UCSD-AML1 (cell line): ENCODE measurements at regions not wholly inside any gene's neighbourhood (a gene's known extent, or its start where the extent isn't known, plus 50 kb on each side); places are given as distances from the start of the nearest gene placed in this dataset.

Experiments
- DNase-seq: peaks from one replicate; lab custom pipeline; 2025; ENCODE audit not compliant: unreplicated experiment; lab: John Stamatoyannopoulos, UW

DNA sequence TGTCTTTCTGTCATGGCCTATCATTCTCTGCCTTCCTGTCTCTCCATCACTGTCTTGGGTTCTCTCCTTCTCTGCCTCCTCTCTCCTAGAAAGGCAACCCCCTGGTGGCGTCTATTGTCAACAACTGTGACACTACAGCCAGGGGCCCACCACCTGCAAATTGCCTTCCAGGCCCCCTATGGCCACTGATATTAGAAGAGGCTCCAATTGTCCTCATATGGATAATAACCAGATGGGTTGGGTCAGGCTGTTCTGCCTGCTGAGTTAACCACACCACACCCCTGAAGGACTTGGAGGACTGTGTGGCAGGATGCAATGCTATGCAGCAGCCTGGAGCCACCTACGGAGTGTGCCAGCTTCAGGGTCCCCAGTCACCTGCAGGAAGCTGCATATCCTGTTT lies 665.0 kb downstream of the NTRK3 start:
- no peak for DNase-seq

DNA sequence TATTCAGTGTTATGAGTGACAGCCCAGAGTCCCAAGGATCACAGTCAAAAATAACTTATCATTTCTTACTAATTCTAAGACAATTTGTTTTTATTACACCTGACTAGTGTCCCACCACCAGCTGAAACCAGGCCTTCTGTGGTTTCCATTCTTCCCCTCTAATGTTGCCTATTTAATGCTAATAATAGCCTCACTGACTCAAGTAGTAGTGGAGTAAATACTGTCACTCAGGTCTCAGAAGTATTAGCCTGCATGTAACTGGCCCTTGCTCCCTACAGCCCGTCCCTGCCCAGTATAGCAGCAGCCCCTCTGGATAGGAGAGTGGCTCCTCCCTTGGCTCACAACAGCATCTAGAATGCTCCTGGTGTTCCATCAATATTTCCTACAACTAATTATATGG lies 665.5 kb downstream of the NTRK3 start:
- no peak for DNase-seq

DNA sequence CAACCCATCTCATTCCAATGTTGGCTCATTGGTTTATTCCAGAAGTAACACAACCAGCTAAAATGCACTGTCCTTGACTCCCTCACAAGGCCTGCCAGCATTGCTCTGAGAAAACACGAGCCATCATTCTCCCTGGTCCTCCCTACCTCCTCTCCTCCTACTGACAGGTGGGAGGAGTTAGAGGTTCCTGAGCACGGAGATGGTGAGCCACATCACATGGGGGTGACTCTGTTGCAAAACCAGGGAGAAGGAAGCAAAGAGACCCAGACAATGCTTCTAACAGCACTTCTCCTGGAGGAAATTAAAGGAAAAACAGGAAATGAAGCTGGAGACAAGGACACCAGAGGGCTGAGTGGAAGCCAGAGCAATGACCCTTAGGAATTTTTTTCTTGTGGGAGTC lies 667.4 kb downstream of the NTRK3 start:
- DNase-seq: no peak

DNA sequence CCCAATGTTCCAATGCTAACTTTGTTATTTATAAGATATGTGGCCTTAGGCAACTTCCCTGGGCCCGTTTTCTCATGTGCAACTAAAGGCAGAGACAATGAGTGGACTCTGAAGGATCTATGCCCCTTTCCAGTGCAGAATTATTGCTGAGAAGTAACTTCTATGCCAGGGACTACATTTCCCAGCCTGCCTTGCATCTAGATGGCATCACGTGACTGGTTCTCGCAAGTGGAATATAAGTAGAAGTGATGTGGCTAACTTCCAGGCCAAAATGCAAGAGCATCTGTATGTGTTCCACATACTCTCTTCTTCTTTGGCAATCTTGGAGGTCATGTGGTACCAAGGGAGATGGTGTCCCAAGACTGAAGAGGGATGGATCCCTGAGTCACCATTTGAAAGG lies 674.4 kb downstream of the NTRK3 start:
- DNase-seq: no peak

DNA sequence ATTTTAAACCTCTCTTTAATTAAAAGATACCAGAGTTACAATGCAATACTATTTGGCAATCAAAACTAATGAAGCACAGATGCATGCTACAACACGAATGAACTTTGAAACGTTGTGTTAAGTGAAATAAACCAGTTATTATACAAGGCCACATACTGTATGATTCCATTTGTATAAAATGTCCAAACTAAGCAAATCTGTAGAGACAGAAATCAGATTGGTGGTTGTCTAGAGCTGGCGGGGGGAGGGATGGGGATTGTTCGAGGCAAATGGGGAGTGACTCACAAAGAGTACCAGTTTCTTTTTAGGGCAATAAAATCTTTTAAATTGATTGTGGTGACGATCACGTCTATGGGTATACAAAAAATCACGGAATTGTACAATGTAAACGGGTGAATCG lies 677.0 kb downstream of the NTRK3 start:
- no peak for DNase-seq

DNA sequence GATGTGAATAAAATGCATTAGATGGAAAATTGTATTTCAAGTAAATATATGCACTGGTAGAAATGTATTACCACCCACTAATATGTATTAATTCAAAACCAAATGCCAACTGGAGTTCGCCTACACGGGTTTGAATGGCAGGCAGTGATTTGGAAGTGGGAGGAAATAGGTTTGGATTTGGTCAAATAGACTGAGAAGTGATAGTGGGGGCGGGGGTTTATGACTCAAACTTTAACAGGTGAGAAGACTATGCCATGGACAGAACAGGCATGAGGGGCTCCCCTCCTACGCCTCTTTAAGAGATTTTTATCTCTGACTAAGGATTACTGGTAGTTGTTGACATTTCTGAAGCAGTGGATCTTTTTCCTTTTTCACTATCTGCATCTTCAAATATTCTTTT lies 677.8 kb downstream of the NTRK3 start:
- DNase-seq: no peak

DNA sequence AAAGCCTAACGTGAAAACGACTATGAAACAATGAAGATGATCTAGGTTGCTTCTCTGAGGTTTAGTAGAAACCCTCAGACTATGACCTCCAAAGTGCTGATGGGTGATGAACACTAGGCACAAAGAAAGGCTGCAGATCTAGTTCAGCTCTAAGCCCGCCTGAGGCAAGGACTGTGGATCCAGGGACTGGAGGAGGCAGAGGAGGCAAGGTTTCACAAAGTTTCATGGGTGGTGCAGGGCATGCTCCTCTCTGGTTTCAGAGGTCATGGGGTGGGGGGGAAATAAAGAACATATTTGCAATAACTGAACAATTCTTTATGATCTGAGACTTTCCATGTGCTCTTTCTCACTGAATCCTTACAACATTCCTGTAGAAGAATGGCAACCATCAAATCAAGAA lies 679.2 kb downstream of the NTRK3 start:
- no peak for DNase-seq

DNA sequence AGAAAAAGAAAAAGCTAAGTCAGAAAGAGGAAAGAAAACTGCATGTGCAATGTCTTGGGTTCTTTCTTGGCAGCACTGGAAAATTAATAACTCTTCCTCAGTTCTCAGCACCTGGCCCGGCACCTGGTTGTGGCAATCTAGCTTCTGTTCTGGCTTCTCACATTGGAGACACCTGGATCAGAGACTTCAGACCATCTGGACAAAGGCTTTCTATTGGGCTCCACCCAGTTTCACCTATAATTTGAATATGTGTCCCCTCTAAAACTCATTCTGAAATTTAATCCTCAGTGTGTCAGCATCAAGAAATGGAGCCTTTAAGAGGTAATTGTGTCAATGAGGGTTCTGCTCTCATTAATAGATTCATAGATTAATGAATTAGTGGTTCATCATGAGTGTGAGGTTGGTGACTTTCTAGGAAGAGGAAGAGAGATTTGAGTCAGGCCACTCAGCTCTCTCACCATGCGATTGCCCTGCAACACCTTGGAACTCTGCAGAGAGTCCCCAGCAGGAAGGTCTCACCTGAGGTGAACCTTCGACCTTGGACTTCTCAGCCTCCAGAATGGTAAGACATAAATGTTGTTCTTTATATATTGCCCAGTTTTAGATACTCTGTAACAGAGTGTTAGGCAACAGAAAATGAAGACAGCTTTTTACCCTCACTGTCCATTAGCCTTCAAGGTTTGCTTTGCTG lies 679.9 kb downstream of the NTRK3 start:
- no peak for DNase-seq

DNA sequence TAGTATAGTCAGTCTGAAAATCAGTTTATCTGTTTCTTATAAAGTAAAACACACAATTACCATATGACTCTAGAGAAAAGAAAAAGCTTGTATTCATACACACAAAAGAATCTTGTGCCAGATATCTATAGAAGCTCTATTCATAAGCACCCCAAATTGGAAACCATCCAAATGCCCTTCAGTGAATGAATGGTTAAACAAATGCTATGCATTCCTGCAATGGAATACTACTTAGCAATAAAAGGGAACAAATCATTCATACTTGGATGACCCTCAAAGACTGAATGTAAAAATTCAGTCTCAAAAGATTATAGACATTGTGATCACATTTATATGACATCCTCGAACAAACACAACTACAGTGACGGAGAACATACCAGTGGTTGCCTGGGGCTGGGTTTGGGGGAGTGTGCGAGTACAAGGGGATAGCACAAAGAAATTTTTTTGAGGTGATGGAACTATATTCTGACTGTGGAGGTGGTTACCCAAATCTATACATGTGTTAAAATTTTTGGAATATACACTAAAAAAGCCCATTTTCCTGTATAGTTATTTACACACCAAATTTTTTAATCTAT lies 680.6 kb downstream of the NTRK3 start:
- DNase-seq: no peak

DNA sequence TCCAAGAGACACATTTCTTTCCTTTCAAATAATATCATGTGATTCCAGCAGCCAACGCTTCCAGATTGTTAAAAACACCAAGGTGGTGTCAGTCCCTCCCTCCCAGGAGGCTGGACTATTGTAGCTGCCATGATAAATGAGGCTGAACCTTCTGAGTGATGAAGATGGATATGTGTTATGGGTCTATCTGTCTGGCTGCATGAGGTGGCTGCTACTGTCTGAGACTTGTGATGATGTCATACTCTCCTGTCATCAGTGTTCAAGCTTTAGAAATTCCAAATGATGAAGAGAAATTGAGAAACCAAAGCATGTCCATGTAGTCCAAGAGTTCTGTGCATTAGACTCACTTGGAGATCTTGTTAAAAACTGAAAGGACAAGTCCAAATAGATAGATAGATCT lies 683.0 kb downstream of the NTRK3 start:
- no peak for DNase-seq

DNA sequence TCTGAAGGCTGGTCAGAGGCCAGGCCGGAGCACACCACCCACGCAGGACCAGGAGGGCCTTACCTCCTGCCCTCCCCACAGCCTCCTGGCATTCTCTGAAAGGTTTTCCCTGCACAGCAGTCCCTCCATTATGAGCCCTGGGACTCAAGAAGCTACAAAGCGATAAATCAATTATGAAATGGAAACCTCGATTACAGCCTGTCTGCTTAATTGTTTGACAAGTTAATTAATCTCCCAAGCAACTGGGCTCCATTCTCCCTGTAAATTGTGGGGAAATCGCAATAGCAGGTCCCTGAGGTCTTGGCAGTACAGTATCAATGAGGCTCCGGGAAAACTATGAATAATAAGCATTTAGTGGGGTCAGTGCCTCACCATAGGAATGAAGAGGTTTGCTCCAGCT lies 683.5 kb downstream of the NTRK3 start:
- DNase-seq: no peak

DNA sequence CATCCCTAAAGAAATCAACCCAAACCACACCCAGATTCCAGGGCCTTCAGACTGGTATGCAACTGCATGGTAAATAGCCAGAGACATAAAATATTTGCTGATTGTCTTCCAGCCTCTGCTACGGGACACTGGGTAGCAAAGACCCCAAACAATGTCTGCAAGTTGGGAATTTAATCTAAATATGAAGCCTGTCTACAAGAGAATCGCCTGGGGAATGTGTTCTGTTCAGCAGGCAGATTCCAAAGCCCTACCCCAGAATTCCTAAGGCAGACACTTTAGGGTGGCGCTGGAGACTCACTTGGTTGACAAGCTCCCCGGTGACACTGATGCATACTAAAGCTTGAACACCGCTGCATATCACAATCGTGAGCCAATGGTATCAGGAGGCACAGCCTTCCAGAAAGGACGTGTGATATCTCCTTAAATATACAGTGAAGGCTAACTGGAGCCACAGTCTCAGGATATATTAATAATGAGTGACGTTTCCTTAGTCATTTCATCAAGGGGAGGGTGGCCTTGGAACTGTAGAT lies 684.1 kb downstream of the NTRK3 start:
- no peak for DNase-seq

DNA sequence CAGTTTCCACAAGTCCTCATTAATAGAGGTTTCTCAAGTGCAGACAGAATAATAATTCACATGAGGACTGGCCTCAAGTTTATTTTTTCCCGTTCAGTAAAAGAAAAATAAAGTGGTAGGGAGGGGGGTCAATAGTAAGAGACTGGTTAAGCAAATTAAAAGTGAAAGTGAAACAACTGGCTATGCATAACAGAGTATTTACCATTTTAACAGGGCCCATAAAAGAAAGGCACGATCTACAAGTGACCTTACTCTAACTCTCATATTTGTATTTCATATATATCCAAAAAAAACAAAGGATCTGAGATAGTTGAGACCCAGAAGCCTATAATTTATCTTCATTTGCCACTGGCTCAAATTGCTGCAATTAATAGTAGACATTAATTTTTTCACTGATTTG lies 686.3 kb downstream of the NTRK3 start:
- DNase-seq: no peak

DNA sequence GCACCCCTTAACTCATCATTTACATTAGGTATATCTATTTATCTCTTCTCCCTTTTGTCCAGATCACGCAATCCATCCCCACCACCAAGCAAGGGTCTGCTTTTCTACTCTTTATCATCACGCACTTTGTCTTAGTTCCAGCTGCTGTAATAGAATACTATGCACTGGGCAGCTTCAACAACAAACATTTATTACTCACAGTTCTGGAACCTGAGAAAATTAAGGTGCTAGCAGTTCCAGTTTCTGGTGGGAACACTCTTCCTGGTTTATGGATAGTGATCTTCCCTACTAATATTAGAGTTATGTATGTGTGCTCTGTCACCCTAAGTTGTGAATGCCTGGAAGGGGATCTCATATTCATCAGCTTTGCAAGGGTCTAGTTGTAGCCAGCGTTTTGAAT lies 687.0 kb downstream of the NTRK3 start:
- DNase-seq: no peak

DNA sequence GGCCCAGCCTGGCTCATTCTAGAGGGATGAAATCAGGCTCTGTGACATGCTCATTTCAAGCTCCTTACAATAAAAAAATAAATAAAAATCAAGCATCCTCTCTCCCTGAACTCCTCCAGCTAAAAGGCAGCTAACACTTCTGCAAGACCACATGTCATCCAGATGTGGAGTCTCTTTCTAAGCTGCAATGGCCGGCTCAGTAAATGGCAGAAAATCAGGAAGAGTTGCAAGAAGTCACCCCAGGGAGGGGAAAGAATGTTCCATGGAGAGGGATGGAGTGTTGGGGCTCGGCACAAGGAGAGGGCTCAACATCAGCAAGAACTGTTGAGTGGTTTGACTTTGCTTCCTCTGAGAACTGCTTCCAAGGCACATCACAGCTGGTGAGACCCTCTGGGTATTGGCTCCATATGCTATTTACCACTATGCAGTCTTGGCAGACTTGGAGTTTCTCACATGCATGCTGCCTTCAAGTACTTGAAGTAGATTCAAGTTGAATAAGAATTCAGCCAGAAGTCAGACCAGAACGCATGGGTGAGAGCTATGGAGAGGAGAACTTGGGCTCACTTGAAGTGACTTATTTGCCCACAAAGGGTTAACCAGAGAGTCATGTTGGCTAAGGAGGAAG lies 689.0 kb downstream of the NTRK3 start:
- no peak for DNase-seq

DNA sequence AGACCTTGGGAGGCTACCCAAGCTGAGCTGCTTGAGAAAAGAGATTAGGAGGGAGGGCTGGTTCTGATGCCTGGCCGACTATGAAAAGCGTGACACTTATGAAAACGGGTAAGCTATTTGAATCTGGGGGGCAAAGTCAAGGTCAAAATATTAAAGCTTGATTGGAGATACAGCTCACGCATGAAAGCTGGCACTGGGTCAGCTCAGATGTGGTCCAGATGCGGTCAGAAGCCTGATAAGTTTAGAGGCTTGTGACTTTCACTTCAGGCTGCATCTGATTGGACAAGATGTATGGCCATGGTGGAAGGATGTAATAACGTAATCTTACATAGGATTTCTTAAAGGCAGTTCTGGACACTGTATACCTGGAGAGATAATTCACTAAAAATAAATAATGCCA lies 690.3 kb downstream of the NTRK3 start:
- no peak for DNase-seq

DNA sequence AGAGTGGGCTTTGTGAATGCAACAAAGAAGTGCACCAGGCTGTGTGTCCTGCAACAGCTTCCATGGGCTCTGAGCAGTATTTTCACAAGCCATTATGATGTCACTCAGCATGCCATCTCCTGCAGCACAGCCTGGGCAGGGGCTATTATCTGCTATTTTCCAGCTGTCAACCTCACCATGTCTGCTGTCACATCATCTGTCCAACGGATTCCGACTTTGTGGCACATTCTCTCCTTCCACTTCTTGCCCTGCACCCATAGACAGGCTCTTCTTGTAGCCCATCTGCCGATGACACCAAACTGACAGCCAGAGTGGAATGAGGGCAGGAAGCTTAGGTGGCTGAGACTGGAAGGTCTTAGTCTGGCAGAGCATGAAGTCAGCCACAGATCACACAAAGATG lies 691.9 kb downstream of the NTRK3 start:
- DNase-seq: no peak

DNA sequence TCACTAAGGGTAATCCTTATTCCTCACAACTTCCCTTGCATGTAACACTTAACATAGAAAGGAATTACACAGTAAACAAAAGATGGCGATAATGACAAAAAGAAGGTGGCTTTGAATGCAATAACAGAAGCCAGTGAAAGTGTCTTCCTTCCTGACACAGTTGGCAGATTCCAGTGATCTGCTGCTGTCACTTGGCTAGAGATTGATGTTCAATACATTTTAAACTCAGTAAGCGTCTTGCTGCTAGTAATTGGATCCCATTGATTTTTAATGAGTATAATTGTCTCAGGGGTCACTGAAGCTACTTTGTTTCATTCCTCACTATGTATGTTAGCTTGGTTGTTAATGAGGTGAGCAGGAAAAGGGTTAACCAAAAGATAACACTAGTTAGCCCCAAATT lies 692.7 kb downstream of the NTRK3 start:
- no peak for DNase-seq

DNA sequence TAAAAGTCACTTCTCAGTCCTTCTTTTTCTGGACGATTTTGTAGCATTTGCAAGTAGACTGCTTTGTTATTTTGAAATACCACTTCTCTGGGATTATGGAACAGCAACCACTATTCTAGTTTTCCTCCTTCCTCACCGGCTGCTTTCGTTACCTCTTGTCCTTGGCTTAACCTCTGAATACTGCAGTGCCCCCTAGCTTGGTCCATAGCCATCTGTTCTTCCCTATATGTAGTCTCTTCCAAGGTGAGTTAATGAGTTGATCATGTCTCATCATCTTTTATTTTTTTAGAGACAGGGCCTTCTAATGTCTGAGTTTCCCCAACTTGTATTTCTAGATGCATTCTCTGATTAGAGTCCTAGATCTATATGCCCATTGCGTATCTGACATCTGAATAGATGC lies 694.3 kb downstream of the NTRK3 start:
- DNase-seq: no peak

DNA sequence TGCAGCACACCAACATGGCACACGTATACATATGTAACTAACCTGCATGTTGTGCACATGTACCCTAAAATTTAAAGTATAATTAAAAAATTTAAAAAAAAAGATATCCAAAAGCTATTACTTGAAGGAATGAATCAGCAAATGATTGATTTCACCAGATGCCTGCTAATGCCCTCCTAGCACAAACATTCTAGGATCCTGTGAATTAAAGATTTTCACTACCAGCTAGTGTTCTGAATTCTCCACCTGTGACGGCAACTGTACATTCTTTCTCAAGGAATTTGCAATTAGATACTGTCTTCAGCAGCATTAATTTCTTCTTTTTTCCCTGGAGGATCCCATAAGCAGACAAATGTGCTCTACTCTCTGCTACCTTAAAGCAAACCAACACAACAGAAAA lies 694.9 kb downstream of the NTRK3 start:
- DNase-seq: no peak

DNA sequence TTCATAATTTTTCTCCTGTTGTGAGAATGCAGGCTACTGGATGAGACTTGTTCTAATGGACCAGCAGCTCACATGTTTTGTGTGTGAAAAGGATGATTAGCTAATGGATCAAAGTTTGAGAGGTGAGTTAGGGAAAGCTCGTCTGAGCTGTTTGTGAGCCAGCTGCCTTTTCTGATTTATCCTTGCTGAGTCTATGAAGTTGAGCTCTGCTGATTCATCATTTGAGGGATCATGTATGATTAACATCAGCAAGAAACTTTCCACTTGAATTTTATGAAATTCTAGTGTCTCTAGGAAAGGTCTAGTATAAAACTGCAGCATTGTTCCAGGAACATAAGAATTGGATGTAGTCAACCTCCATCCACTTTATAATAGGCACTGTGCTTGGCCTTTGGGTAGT lies 698.7 kb downstream of the NTRK3 start:
- DNase-seq: no peak

DNA sequence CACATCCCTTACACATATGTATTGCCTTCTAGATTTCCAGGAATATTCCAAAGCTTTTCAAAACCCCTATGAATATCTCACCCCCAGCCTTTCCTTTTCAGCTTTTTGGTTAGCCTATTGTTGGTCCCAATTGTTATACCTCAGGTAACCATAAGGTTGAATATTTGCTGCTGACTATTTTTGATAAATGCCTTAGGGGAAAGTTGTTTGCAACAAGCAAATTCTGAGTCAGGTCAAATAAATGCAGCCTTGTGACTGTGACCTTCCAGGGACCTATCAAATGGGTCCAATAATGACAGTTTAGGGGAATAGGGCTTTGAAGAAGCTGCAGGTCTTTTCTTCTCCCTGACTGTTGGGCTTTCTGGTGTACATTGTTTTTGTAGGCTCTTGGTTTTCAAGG lies 699.7 kb downstream of the NTRK3 start:
- DNase-seq: no peak

DNA sequence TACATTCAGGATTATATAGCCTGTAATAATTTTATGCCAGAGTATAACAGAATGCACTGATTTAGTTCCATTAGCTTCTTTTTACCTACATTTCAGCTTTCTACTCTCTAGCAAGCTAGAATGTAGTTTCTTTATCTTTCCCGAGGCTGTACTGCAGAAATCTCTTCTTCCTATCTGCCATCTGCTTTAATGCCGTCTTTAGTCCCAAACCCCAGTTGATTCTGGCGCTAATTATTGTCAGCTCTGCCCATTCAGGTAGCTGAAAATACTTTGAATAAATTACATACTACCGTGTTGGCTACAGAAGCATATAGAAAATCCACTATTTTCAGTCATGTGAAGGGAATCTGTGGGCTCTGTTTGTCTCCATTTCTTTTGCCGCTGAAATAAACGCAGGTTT lies 706.7 kb downstream of the NTRK3 start:
- no peak for DNase-seq
